ENCODE measurements at regions not wholly inside any gene's neighbourhood (a gene's known extent, or its start where the extent isn't known, plus 50 kb on each side); places are given as distances from the start of the nearest gene placed in this dataset.
"Not testable (repeated sequence)": the region's sequence is repeated elsewhere in the genome, so short reads cannot be mapped to it uniquely, and the experiment has no call there.

- Histone ChIP-seq H3K4me3 (no peak overlapping the region), H3K36me3 (no peaks in the 10 kb centered on the region), H3K27ac (no peak overlapping the region), H3K4me1 (no peaks in the 10 kb centered on the region), H3K27me3 (no peaks in the 10 kb centered on the region), H3K9me3 (no peaks in the 10 kb centered on the region)
- TF ChIP-seq, protein P1, sequence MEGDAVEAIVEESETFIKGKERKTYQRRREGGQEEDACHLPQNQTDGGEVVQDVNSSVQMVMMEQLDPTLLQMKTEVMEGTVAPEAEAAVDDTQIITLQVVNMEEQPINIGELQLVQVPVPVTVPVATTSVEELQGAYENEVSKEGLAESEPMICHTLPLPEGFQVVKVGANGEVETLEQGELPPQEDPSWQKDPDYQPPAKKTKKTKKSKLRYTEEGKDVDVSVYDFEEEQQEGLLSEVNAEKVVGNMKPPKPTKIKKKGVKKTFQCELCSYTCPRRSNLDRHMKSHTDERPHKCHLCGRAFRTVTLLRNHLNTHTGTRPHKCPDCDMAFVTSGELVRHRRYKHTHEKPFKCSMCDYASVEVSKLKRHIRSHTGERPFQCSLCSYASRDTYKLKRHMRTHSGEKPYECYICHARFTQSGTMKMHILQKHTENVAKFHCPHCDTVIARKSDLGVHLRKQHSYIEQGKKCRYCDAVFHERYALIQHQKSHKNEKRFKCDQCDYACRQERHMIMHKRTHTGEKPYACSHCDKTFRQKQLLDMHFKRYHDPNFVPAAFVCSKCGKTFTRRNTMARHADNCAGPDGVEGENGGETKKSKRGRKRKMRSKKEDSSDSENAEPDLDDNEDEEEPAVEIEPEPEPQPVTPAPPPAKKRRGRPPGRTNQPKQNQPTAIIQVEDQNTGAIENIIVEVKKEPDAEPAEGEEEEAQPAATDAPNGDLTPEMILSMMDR (IDR thresholded peaks at IDR 0.05): no peak
- TF ChIP-seq POLR2A (IDR thresholded peaks at IDR 0.05): no peak
- intact Hi-C loops (cut with DNase I; ENCODE audit: low total_unique reads): no loop called here
- DNase-seq: no peak
Observed at GRCh38 chr11:22521226-22521625, 104.4 kb downstream of the FANCF start.

GRCh38 chr11:22520521-22520920 lies 105.1 kb downstream of the FANCF start:
- Histone ChIP-seq H3K27ac (no peak overlapping the region), H3K4me1 (no peaks in the 10 kb centered on the region), H3K9me3 (no peaks in the 10 kb centered on the region), H3K27me3 (no peaks in the 10 kb centered on the region), H3K36me3 (no peaks in the 10 kb centered on the region), H3K4me3 (no peak overlapping the region)
- TF ChIP-seq, protein P1 (IDR thresholded peaks at IDR 0.05): no peak
- no peak for TF ChIP-seq POLR2A (IDR thresholded peaks at IDR 0.05)
- no peak for DNase-seq
- intact Hi-C loops (cut with DNase I; ENCODE audit: low total_unique reads): no loop called here

GRCh38 chr11:22518344-22518743 lies 107.3 kb downstream of the FANCF start:
- H3K27ac ChIP-seq; H3K9me3 ChIP-seq; H3K36me3 ChIP-seq; intact Hi-C loops (cut with DNase I; ENCODE audit: low total_unique reads); H3K27me3 ChIP-seq; DNase-seq; H3K4me3 ChIP-seq; H3K4me1 ChIP-seq: not testable (repeated sequence)

- H3K4me3 ChIP-seq: no peak overlapping the region
- intact Hi-C loops (cut with DNase I; ENCODE audit: low total_unique reads): no loop called here
- H3K4me1 ChIP-seq: no peaks in the 10 kb centered on the region
- no peaks in the 10 kb centered on the region for H3K9me3 ChIP-seq
- no peak for TF ChIP-seq POLR2A (IDR thresholded peaks at IDR 0.05)
- no peaks in the 10 kb centered on the region for H3K27me3 ChIP-seq
- no peak for DNase-seq
- H3K36me3 ChIP-seq: no peaks in the 10 kb centered on the region
- H3K27ac ChIP-seq: no peak overlapping the region
Observed at GRCh38 chr11:22516111-22516510, 109.5 kb downstream of the FANCF start.

GRCh38 chr11:22512457-22512856 lies 113.2 kb downstream of the FANCF start:
- no peaks in the 10 kb centered on the region for H3K4me1 ChIP-seq
- H3K9me3 ChIP-seq: no peaks in the 10 kb centered on the region
- H3K4me3 ChIP-seq: no peak overlapping the region
- no peaks in the 10 kb centered on the region for H3K27me3 ChIP-seq
- TF ChIP-seq POLR2A (IDR thresholded peaks at IDR 0.05): no peak
- TF ChIP-seq, protein P1 (IDR thresholded peaks at IDR 0.05): no peak
- no peaks in the 10 kb centered on the region for H3K36me3 ChIP-seq
- no peak for DNase-seq
- H3K27ac ChIP-seq: no peak overlapping the region
- intact Hi-C loops (cut with DNase I; ENCODE audit: low total_unique reads): no loop called here

DNA sequence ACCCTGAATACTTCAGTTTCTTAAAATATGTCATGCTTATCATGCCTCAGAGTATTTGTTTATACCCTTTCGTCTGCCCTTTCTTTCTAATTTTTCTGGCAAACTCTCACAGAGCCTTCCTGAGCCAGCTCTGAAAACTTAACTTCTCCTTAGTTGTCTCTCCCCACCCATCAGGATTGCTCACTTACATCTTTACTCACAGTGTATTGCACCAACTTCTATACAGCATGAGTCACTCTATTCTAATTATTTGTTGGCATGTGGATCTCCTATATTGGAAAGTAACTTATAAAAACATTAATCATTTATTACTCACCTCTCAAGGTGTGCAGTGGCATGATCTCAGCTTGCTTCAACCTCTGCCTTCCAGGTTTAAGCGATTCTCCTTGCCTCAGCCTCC lies 114.9 kb downstream of the FANCF start:
- no peak for TF ChIP-seq POLR2A (IDR thresholded peaks at IDR 0.05)
- TF ChIP-seq, protein P1 (IDR thresholded peaks at IDR 0.05): no peak
- H3K4me3 ChIP-seq: no peak overlapping the region
- no peaks in the 10 kb centered on the region for H3K36me3 ChIP-seq
- no peaks in the 10 kb centered on the region for H3K4me1 ChIP-seq
- no peaks in the 10 kb centered on the region for H3K27me3 ChIP-seq
- H3K27ac ChIP-seq: no peak overlapping the region
- intact Hi-C loops (cut with DNase I; ENCODE audit: low total_unique reads): no loop called here
- no peaks in the 10 kb centered on the region for H3K9me3 ChIP-seq
- DNase-seq: no peak

Measured in uterus (tissue), 3 donors.